HepG2 (cell line): ENCODE measurements at regions not wholly inside any gene's neighbourhood (a gene's known extent, or its start where the extent isn't known, plus 50 kb on each side); places are given as distances from the start of the nearest gene placed in this dataset.

Source experiments
- ATAC-seq: fragments of 200-7000 bp; cut with Tn5 transposase; 3 replicates; pipeline ENCODE4 v1.9.1; 2020; ENCODE audit warnings: mild to moderate bottlenecking, moderate library complexity
- BruUV-seq: library from RNA; stranded (reverse); fragments of 400-500 nt; replicated peaks from 2 replicates; lab custom pipeline; 2021; lab: Mats Ljungman, UMichigan
- CTCF ChIA-PET: fragments of 300-600 bp; formaldehyde crosslinking; extraction: SDS; loops from one replicate; lab custom pipeline; 2021; ENCODE audit warnings: low total read pairs, inconsistent platforms, low intra/inter-chr PET ratio; lab: Yijun Ruan, JAX
- POLR2A ChIA-PET: fragments of 350-600 bp; sonication (Branson Sonifier 250); formaldehyde crosslinking; loops from one replicate; lab custom pipeline; 2020; ENCODE audit warnings: antibody characterized with exemption, inconsistent platforms; lab: Yijun Ruan, JAX
- DNase-seq: peaks from one replicate; pipeline ENCODE4 v3.0.0-alpha.2; 2015; ENCODE audit warnings: low spot score
- FAIRE-seq: peaks from 3 replicates; lab custom pipeline; 2011; peaks lifted over from hg19 to GRCh38; lab: Jason Lieb, UNC
- H2AFZ ChIP-seq: one replicate; pipeline ENCODE4 v1.6.1; 2011; ENCODE audit warnings: low read length, inconsistent platforms
- H3K27ac ChIP-seq: fragments of 300-600 bp; 3 replicates; pipeline ENCODE4 v1.8.0; 2011; ENCODE audit warnings: mixed run types, mild to moderate bottlenecking, mixed read lengths, low read length, inconsistent platforms; ENCODE audit not compliant: insufficient read depth; ENCODE audit errors: extremely low read length
- H3K27me3 ChIP-seq, 2 experiments: fragments of 200-600 bp in 1 of 2; 2 replicates in 1 of 2; 3 replicates in 1 of 2; pipeline versions ENCODE4 v1.6.0 to v1.8.0; 2011; ENCODE audit warnings: low read length in 2 of 2, mild to moderate bottlenecking in 2 of 2, moderate library complexity in 2 of 2, inconsistent platforms in 1 of 2; ENCODE audit not compliant: insufficient read depth in 2 of 2, control insufficient read depth in 1 of 2
- H3K36me3 ChIP-seq, 2 experiments: fragments of 200-600 bp in 1 of 2; replicated peaks in 1 of 2; 2 replicates in 1 of 2; 3 replicates in 1 of 2; pipeline versions ENCODE4 v1.5.1 to v1.8.0; 2011; ENCODE audit warnings: low read length in 2 of 2, inconsistent platforms in 1 of 2; ENCODE audit not compliant: insufficient read depth in 2 of 2, control insufficient read depth in 1 of 2
- H3K4me1 ChIP-seq: 2 replicates; pipeline ENCODE4 v1.5.1; 2012; ENCODE audit warnings: low read length, inconsistent platforms; ENCODE audit not compliant: insufficient read depth
- H3K4me2 ChIP-seq: 2 replicates; pipeline ENCODE4 v1.6.0; 2011; ENCODE audit warnings: low read depth, low read length, inconsistent platforms
- H3K4me3 ChIP-seq, 3 experiments: fragments of 200-600 bp in 1 of 3; sonication (generic), shearing (Covaris generic) in 1 of 3; replicated peaks in 1 of 3; 2 replicates each; pipeline ENCODE4 v1.5.1; 2011 to 2016; ENCODE audit warnings: low read length in 3 of 3, inconsistent platforms in 2 of 3, low read depth in 2 of 3, mild to moderate bottlenecking in 2 of 3, control low read depth in 1 of 3, mixed read lengths in 1 of 3; ENCODE audit not compliant: insufficient read depth in 1 of 3
- H3K79me2 ChIP-seq: one replicate; pipeline ENCODE4 v1.6.1; 2011; ENCODE audit warnings: low read length, inconsistent platforms; ENCODE audit not compliant: insufficient read depth
- H3K9ac ChIP-seq: 2 replicates; pipeline ENCODE4 v1.6.0; 2011; ENCODE audit warnings: mild to moderate bottlenecking, low read depth, low read length, inconsistent platforms; ENCODE audit not compliant: insufficient read depth
- H3K9me3 ChIP-seq: 2 replicates; pipeline ENCODE4 v1.5.1; 2012; ENCODE audit warnings: mild to moderate bottlenecking, low read length
- H4K20me1 ChIP-seq: 2 replicates; pipeline ENCODE4 v1.6.0; 2011; ENCODE audit warnings: inconsistent platforms, mild to moderate bottlenecking, low read length, moderate library complexity; ENCODE audit not compliant: insufficient read depth
- BRD4 ChIP-seq: sonication (generic); formaldehyde crosslinking; IDR thresholded peaks from 2 replicates; pipeline ENCODE4 v1.4.0; 2020; ENCODE audit warnings: missing genetic modification reagents
- HMG20B ChIP-seq: conservative IDR thresholded peaks from 2 replicates; pipeline ENCODE4 v1.6.1; 2016; ENCODE audit warnings: missing genetic modification reagents, missing compliant biosample characterization
- NBN ChIP-seq: fragments of 450-650 bp; conservative IDR thresholded peaks from 2 replicates; pipeline ENCODE4 v1.6.1; 2017
- PLRG1 ChIP-seq: fragments of 450-650 bp; conservative IDR thresholded peaks from 2 replicates; pipeline ENCODE4 v1.6.1; 2016
- RELA ChIP-seq: sonication (generic); formaldehyde crosslinking; IDR thresholded peaks from 2 replicates; pipeline ENCODE4 v1.4.0; 2020; ENCODE audit warnings: missing genetic modification reagents
- SAFB2 ChIP-seq: sonication (generic); formaldehyde crosslinking; IDR thresholded peaks from 2 replicates; pipeline ENCODE4 v1.5.1; 2020; ENCODE audit warnings: missing genetic modification reagents, low read depth, mild to moderate bottlenecking, borderline replicate concordance
- SNRNP70 ChIP-seq: fragments of 200-400 bp; formaldehyde crosslinking; IDR thresholded peaks from 2 replicates; pipeline ENCODE4 v1.6.1; 2017; ENCODE audit warnings: mild to moderate bottlenecking, low read depth, low read length, moderate library complexity
- ZNF775 ChIP-seq: sonication (generic); formaldehyde crosslinking; IDR thresholded peaks from 2 replicates; pipeline ENCODE4 v1.4.0; 2020; ENCODE audit warnings: missing genetic modification reagents, mild to moderate bottlenecking, moderate library complexity, borderline replicate concordance
- ZNF883 ChIP-seq: sonication (generic); formaldehyde crosslinking; IDR thresholded peaks from 2 replicates; pipeline ENCODE4 v1.5.1; 2020; ENCODE audit warnings: mild to moderate bottlenecking, missing genetic modification reagents; ENCODE audit errors: not compliant biosample characterization
- WGBS: methylation state at CpG from one replicate; pipeline ENCODE4 v1.1.6; 2017; ENCODE audit warnings: low lambda C conversion rate; 5-methylcytosine and 5-hydroxymethylcytosine counted together
- in situ Hi-C: cut with HindIII; loops from 2 replicates; pipeline ENCODE4 v1.10.0; 2017; ENCODE audit warnings: low pct_unique_long_range_greater_than_20kb; ENCODE audit not compliant: extremely low pct_ligation_motif_present
- intact Hi-C: fragments of 100-400 bp; cut with micrococcal nuclease; formaldehyde crosslinking; loops from one replicate; pipeline ENCODE4 v1.10.0; 2022; ENCODE audit not compliant: unreplicated experiment
- TF ChIP-seq, protein P1 (sequence below): sonication (generic); formaldehyde crosslinking; IDR thresholded peaks from 2 replicates; pipeline ENCODE4; 2020; ENCODE audit warnings: missing genetic modification reagents, mild to moderate bottlenecking, borderline replicate concordance
- TF ChIP-seq, protein P2 (sequence below): IDR thresholded peaks from 2 replicates; pipeline ENCODE4 v1.6.1; 2016; ENCODE audit warnings: missing compliant biosample characterization, missing genetic modification reagents, borderline replicate concordance

DNA sequence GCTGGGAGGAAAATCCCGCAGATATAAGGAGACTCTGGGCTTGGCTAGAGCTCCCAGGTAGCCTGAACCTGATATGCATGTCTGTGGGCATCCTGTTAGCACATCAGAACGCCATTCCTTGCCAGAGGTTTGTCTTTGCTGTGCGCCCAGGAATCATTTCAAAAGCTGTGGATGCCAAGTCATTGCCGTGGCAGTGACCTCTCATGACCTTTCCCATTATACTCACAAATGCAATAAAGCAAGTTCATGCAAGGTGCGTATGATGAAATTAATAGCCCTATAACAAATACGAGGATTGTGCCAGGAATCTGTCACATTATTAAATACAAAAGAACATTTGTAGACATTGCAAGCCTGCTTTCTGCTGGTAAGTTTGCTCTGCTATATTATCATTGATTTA, 229.1 kb upstream of the PELI2 start:
- H3K4me1 ChIP-seq: no peaks in the 10 kb centered on the region
- TF ChIP-seq ZNF775 (CRISPR knock-in tag): no peak
- no peak for TF ChIP-seq ZNF883
- no peak for TF ChIP-seq SAFB2 (CRISPR knock-in tag)
- no peak for TF ChIP-seq NBN
- no peak for TF ChIP-seq HMG20B (CRISPR knock-in tag)
- no peak for TF ChIP-seq BRD4
- no peak for TF ChIP-seq PLRG1
- TF ChIP-seq, protein P1, sequence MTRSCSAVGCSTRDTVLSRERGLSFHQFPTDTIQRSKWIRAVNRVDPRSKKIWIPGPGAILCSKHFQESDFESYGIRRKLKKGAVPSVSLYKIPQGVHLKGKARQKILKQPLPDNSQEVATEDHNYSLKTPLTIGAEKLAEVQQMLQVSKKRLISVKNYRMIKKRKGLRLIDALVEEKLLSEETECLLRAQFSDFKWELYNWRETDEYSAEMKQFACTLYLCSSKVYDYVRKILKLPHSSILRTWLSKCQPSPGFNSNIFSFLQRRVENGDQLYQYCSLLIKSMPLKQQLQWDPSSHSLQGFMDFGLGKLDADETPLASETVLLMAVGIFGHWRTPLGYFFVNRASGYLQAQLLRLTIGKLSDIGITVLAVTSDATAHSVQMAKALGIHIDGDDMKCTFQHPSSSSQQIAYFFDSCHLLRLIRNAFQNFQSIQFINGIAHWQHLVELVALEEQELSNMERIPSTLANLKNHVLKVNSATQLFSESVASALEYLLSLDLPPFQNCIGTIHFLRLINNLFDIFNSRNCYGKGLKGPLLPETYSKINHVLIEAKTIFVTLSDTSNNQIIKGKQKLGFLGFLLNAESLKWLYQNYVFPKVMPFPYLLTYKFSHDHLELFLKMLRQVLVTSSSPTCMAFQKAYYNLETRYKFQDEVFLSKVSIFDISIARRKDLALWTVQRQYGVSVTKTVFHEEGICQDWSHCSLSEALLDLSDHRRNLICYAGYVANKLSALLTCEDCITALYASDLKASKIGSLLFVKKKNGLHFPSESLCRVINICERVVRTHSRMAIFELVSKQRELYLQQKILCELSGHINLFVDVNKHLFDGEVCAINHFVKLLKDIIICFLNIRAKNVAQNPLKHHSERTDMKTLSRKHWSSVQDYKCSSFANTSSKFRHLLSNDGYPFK (CRISPR knock-in tag): no peak
- no peak for TF ChIP-seq RELA (CRISPR knock-in tag)
- TF ChIP-seq, protein P2, sequence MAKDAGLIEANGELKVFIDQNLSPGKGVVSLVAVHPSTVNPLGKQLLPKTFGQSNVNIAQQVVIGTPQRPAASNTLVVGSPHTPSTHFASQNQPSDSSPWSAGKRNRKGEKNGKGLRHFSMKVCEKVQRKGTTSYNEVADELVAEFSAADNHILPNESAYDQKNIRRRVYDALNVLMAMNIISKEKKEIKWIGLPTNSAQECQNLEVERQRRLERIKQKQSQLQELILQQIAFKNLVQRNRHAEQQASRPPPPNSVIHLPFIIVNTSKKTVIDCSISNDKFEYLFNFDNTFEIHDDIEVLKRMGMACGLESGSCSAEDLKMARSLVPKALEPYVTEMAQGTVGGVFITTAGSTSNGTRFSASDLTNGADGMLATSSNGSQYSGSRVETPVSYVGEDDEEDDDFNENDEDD (CRISPR knock-in tag): no peak
- TF ChIP-seq SNRNP70: no peak
- 21% methylated on average over 5 of the region's 6 CpGs for WGBS
- no peak overlapping the region for H3K4me3 ChIP-seq
- H4K20me1 ChIP-seq: no peaks in the 10 kb centered on the region
- no peak overlapping the region for H2AFZ ChIP-seq
- no peak for DNase-seq
- H3K9me3 ChIP-seq: no peaks in the 10 kb centered on the region
- in situ Hi-C loops (no loop called here), intact Hi-C loops (no loop called here)
- no peak overlapping the region for H3K9ac ChIP-seq
- 0 out of 5 replicates have a peak, but pooled peaks cover 0 to 4% of the 10 kb centered on the region in 2 experiments for H3K27me3 ChIP-seq
- POLR2A ChIA-PET: no interaction called here
- FAIRE-seq: no peak
- ATAC-seq: no peak
- no peak overlapping the region for H3K27ac ChIP-seq
- CTCF ChIA-PET: no interaction called here
- H3K79me2 ChIP-seq: no peaks in the 10 kb centered on the region
- H3K36me3 ChIP-seq: no peaks in the 10 kb centered on the region
- H3K4me2 ChIP-seq: no peak overlapping the region
- BruUV-seq: no TSS peak
